ENCODE measurements at regions not wholly inside any gene's neighbourhood (a gene's known extent, or its start where the extent isn't known, plus 50 kb on each side); places are given as distances from the start of the nearest gene placed in this dataset.

- TF ChIP-seq GATA2 (CRISPR knock-in tag; IDR thresholded peaks at IDR 0.05) = no peak
- no peak for TF ChIP-seq MXI1 (IDR thresholded peaks at IDR 0.05; ENCODE audit: low read depth, low read length)
- no peak for TF ChIP-seq RXRA (IDR thresholded peaks at IDR 0.05; ENCODE audit: borderline replicate concordance, low read depth)
- no peak for TF ChIP-seq TEAD4 (IDR thresholded peaks at IDR 0.05; ENCODE audit: borderline replicate concordance, insufficient read depth)
- TF ChIP-seq YY1 (IDR thresholded peaks at IDR 0.05; ENCODE audit: low read depth) = no peak
- TF ChIP-seq NFIC (IDR thresholded peaks at IDR 0.05; ENCODE audit: borderline replicate concordance) = no peak
- TF ChIP-seq, protein P1, sequence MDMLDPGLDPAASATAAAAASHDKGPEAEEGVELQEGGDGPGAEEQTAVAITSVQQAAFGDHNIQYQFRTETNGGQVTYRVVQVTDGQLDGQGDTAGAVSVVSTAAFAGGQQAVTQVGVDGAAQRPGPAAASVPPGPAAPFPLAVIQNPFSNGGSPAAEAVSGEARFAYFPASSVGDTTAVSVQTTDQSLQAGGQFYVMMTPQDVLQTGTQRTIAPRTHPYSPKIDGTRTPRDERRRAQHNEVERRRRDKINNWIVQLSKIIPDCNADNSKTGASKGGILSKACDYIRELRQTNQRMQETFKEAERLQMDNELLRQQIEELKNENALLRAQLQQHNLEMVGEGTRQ (IDR thresholded peaks at IDR 0.05; ENCODE audit: borderline replicate concordance, low read depth, low read length) = no peak
- TF ChIP-seq, protein P2, sequence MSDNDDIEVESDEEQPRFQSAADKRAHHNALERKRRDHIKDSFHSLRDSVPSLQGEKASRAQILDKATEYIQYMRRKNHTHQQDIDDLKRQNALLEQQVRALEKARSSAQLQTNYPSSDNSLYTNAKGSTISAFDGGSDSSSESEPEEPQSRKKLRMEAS (IDR thresholded peaks at IDR 0.05; ENCODE audit: low read depth) = no peak
Observed at GRCh38 chr5:110956280-110956912, 115.1 kb upstream of the TSLP start (continued).

- no peak for DNase-seq
- CTCF ChIA-PET = no interaction called here
Observed at GRCh38 chr5:110956913-110957813, 114.3 kb upstream of the TSLP start.

More at GRCh38 chr5:110956913-110957813, 114.3 kb upstream of the TSLP start:
- Histone ChIP-seq H3K9me3 (no peaks in the 10 kb centered on the region), H3K9me2 (no peaks in the 10 kb centered on the region), H3K4me3 (ENCODE audit: low read depth in 2 of 2, low read length in 1 of 2) (no peak overlapping the region), H3K4me1 (ENCODE audit: control insufficient read depth in 1 of 2, insufficient read depth in 2 of 2, low read depth in 1 of 2, low read length in 1 of 2) (peaks cover 0 to 16% of the 10 kb centered on the region in 2 experiments; a peak in 2 of 4 replicates), H3K27ac (ENCODE audit: low read depth in 2 of 2, low read length in 1 of 2) (no peak overlapping the region), H3K36me3 (replicated peaks in 1 of 2; ENCODE audit: control insufficient read depth in 1 of 2, insufficient read depth in 2 of 2, low read length in 1 of 2) (no peaks in the 10 kb centered on the region), H3F3A (replicated peaks; ENCODE audit: insufficient read depth) (no peaks in the 10 kb centered on the region), H3K9ac (no peak overlapping the region), H3K27me3 (ENCODE audit: insufficient read depth) (no peaks in the 10 kb centered on the region), H2AFZ (ENCODE audit: low read depth) (no peak overlapping the region), H4K20me1 (ENCODE audit: insufficient read depth) (no peaks in the 10 kb centered on the region), H3K4me2 (no peak overlapping the region), H3K79me2 (ENCODE audit: insufficient read depth) (no peaks in the 10 kb centered on the region)
- POLR2A ChIA-PET = no interaction called here
- WGBS (ENCODE audit: low lambda C conversion rate) = 84% methylated on average over 5 of the region's 12 CpGs
- TF ChIP-seq ELF1 (IDR thresholded peaks at IDR 0.05) (no peak), EP300 (IDR thresholded peaks at IDR 0.05; ENCODE audit: borderline replicate concordance in 1 of 2, low read depth in 1 of 2, low read length in 1 of 2) (no peak), EZH2phosphoT487 (IDR thresholded peaks at IDR 0.05; ENCODE audit: borderline replicate concordance, low read depth) (no peak), RXRA (IDR thresholded peaks at IDR 0.05; ENCODE audit: borderline replicate concordance, low read depth) (no peak), FOSL2 (IDR thresholded peaks at IDR 0.05; ENCODE audit: borderline replicate concordance, low read depth) (no peak), SMC3 (IDR thresholded peaks at IDR 0.05; ENCODE audit: low read depth, low read length) (no peak), YY1 (IDR thresholded peaks at IDR 0.05; ENCODE audit: low read depth) (no peak)
- TF ChIP-seq, protein P1 (IDR thresholded peaks at IDR 0.05; ENCODE audit: borderline replicate concordance, low read depth, low read length) = no peak
- TF ChIP-seq, protein P3, sequence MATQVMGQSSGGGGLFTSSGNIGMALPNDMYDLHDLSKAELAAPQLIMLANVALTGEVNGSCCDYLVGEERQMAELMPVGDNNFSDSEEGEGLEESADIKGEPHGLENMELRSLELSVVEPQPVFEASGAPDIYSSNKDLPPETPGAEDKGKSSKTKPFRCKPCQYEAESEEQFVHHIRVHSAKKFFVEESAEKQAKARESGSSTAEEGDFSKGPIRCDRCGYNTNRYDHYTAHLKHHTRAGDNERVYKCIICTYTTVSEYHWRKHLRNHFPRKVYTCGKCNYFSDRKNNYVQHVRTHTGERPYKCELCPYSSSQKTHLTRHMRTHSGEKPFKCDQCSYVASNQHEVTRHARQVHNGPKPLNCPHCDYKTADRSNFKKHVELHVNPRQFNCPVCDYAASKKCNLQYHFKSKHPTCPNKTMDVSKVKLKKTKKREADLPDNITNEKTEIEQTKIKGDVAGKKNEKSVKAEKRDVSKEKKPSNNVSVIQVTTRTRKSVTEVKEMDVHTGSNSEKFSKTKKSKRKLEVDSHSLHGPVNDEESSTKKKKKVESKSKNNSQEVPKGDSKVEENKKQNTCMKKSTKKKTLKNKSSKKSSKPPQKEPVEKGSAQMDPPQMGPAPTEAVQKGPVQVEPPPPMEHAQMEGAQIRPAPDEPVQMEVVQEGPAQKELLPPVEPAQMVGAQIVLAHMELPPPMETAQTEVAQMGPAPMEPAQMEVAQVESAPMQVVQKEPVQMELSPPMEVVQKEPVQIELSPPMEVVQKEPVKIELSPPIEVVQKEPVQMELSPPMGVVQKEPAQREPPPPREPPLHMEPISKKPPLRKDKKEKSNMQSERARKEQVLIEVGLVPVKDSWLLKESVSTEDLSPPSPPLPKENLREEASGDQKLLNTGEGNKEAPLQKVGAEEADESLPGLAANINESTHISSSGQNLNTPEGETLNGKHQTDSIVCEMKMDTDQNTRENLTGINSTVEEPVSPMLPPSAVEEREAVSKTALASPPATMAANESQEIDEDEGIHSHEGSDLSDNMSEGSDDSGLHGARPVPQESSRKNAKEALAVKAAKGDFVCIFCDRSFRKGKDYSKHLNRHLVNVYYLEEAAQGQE (IDR thresholded peaks at IDR 0.05; ENCODE audit: low read depth, low read length) = no peak

All from SK-N-SH (cell line).